Panc1 (cell line): ENCODE measurements at regions not wholly inside any gene's neighbourhood (a gene's known extent, or its start where the extent isn't known, plus 50 kb on each side); places are given as distances from the start of the nearest gene placed in this dataset.

Source experiments
- CTCF ChIP-seq: fragments of 450-650 bp; IDR thresholded peaks from 2 replicates; pipeline ENCODE4 v1.5.1; 2017; ENCODE audit warnings: mild to moderate bottlenecking
- POLR2AphosphoS5 ChIP-seq: IDR thresholded peaks from 2 replicates; pipeline ENCODE4 v1.6.1; 2012; ENCODE audit warnings: mild to moderate bottlenecking, low read depth, low read length, moderate library complexity
- REST ChIP-seq, 2 experiments: IDR thresholded peaks; 2 replicates each; pipeline ENCODE4 v1.6.1; 2011 to 2012; ENCODE audit warnings: low read depth in 2 of 2, control low read depth in 1 of 2, low read length in 1 of 2, mild to moderate bottlenecking in 1 of 2, moderate library complexity in 1 of 2; ENCODE audit not compliant: insufficient read depth in 1 of 2
- SIN3A ChIP-seq: IDR thresholded peaks from 2 replicates; pipeline ENCODE4 v1.6.1; 2012; ENCODE audit warnings: low read depth, mild to moderate bottlenecking, low read length, moderate library complexity, borderline replicate concordance; ENCODE audit not compliant: insufficient read depth
- TCF7L2 ChIP-seq: IDR thresholded peaks from 2 replicates; pipeline ENCODE4 v1.6.1; 2011; ENCODE audit warnings: mild to moderate bottlenecking, low read depth, low read length, inconsistent platforms

GRCh38 chr2:8049851-8050571 is 631.8 kb upstream of the ID2 start:
- TF ChIP-seq CTCF: no peak
- TF ChIP-seq POLR2AphosphoS5: no peak
- no peak for TF ChIP-seq SIN3A
- no peak for TF ChIP-seq REST (IDR thresholded peaks at IDR 0.05; ENCODE audit: insufficient read depth in 1 of 2, low read depth in 2 of 2, low read length in 1 of 2)
- no peak for TF ChIP-seq TCF7L2
